Esophagus muscularis mucosa (tissue), 3 donors: ENCODE measurements at regions not wholly inside any gene's neighbourhood (a gene's known extent, or its start where the extent isn't known, plus 50 kb on each side); places are given as distances from the start of the nearest gene placed in this dataset.

Experiments
- CTCF ChIP-seq, 3 experiments: fragments of 200-600 bp in 2 of 3; fragments of 450-650 bp in 1 of 3; sonication (generic) in 2 of 3; IDR thresholded peaks; one replicate each; pipeline ENCODE4 v1.5.1; 2017 to 2019; ENCODE audit warnings: antibody characterized with exemption in 3 of 3, mild to moderate bottlenecking in 2 of 3, moderate library complexity in 1 of 3
- POLR2A ChIP-seq: fragments of 450-650 bp; IDR thresholded peaks from one replicate; pipeline ENCODE4 v1.6.1; 2017; ENCODE audit warnings: antibody characterized with exemption, moderate library complexity, mild to moderate bottlenecking, low read depth
- POLR2AphosphoS5 ChIP-seq, 2 donors: sonication (generic); formaldehyde crosslinking; IDR thresholded peaks; one replicate each; pipeline ENCODE4 v1.6.1; 2017; ENCODE audit warnings: antibody characterized with exemption in 2 of 2

GRCh38 chr2:82215212-82215611 is 1910.7 kb upstream of the LRRTM1 start:
- no peak for TF ChIP-seq CTCF (IDR thresholded peaks at IDR 0.05)
- TF ChIP-seq POLR2A: no peak
- TF ChIP-seq POLR2AphosphoS5 (IDR thresholded peaks at IDR 0.05): no peak
